GM20000 (cell line): ENCODE measurements at regions not wholly inside any gene's neighbourhood (a gene's known extent, or its start where the extent isn't known, plus 50 kb on each side); places are given as distances from the start of the nearest gene placed in this dataset.

Source experiments
- DNase-seq: peaks from one replicate; pipeline ENCODE4 v3.0.0; 2012; ENCODE audit warnings: low spot score
- CTCF ChIP-seq: IDR thresholded peaks from 2 replicates; pipeline ENCODE4 v1.5.1; 2012; ENCODE audit warnings: mild to moderate bottlenecking, control low read depth; ENCODE audit errors: extremely low read depth, missing control alignments

DNA sequence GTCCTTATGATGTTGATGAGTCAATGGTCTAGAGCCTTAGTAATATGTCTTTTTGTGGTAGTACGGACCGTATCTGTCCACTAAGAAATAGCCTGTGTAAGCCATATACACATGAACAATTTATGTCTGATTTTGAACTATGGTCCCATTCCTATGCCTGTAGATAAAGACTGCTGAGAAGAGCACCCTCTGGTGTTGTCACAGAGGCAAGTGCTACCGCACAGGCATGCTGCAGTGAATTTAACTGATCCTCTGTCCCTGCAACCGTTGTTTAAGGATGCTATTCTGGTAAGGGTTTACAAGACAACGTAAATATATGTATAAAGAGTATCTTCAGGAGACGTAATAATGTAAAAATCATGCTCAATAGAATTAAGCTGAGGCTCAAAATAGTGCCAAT lies 170.7 kb downstream of the UBE3A start:
- no peak for TF ChIP-seq CTCF
- DNase-seq = no peak
